Keratinocyte (primary cell): ENCODE measurements at regions not wholly inside any gene's neighbourhood (a gene's known extent, or its start where the extent isn't known, plus 50 kb on each side); places are given as distances from the start of the nearest gene placed in this dataset.

Experiments
- DNase-seq: peaks from one replicate; pipeline ENCODE4 v3.0.0-alpha.2; 2011; ENCODE audit warnings: low read depth, missing footprints, low spot score
- FAIRE-seq: peaks from 2 replicates; lab custom pipeline; 2011; peaks lifted over from hg19 to GRCh38; lab: Jason Lieb, UNC
- H2AFZ ChIP-seq: 2 replicates; pipeline ENCODE4 v1.6.0; 2012; ENCODE audit warnings: low read length, control low read depth, inconsistent platforms; ENCODE audit not compliant: control insufficient read depth
- H3K27ac ChIP-seq: 2 replicates; pipeline ENCODE4 v1.5.1; 2011; ENCODE audit warnings: low read length; ENCODE audit not compliant: control insufficient read depth, insufficient read depth
- H3K27me3 ChIP-seq: 3 replicates; pipeline ENCODE4 v1.6.0; 2011; ENCODE audit warnings: low read length; ENCODE audit not compliant: control insufficient read depth, insufficient read depth; ENCODE audit errors: extremely low read depth
- H3K36me3 ChIP-seq, 2 experiments: 2 replicates in 1 of 2; 3 replicates in 1 of 2; pipeline ENCODE4 v1.5.1; 2011; ENCODE audit warnings: low read length in 2 of 2, mild to moderate bottlenecking in 1 of 2; ENCODE audit not compliant: control insufficient read depth in 2 of 2, insufficient read depth in 2 of 2; ENCODE audit errors: extremely low read depth in 1 of 2
- H3K4me1 ChIP-seq: 3 replicates; pipeline ENCODE4 v1.5.1; 2011; ENCODE audit warnings: low read length; ENCODE audit not compliant: control insufficient read depth, insufficient read depth; ENCODE audit errors: extremely low read depth
- H3K4me2 ChIP-seq: 3 replicates; pipeline ENCODE4 v1.6.0; 2011; ENCODE audit warnings: low read depth, low read length; ENCODE audit not compliant: control insufficient read depth, insufficient read depth; ENCODE audit errors: extremely low read depth
- H3K4me3 ChIP-seq, 3 experiments: fragments of 200-600 bp in 1 of 3; sonication (generic) in 1 of 3; 2 replicates in 2 of 3; 3 replicates in 1 of 3; pipeline ENCODE4 v1.5.1; 2011 to 2016; ENCODE audit warnings: low read length in 3 of 3, mild to moderate bottlenecking in 3 of 3, control low read depth in 2 of 3, inconsistent platforms in 1 of 3, low read depth in 1 of 3, mixed read lengths in 1 of 3, mixed run types in 1 of 3, moderate library complexity in 1 of 3; ENCODE audit not compliant: control insufficient read depth in 2 of 3, insufficient read depth in 2 of 3; ENCODE audit errors: extremely low read depth in 1 of 3
- H3K79me2 ChIP-seq: 2 replicates; pipeline ENCODE4 v1.6.0; 2012; ENCODE audit warnings: low read length; ENCODE audit not compliant: control insufficient read depth, insufficient read depth
- H3K9ac ChIP-seq: 3 replicates; pipeline ENCODE4 v1.6.0; 2011; ENCODE audit warnings: low read length; ENCODE audit not compliant: control insufficient read depth, insufficient read depth; ENCODE audit errors: extremely low read depth
- H3K9me1 ChIP-seq: 3 replicates; pipeline ENCODE4 v1.6.0; 2011; ENCODE audit warnings: low read length; ENCODE audit not compliant: control insufficient read depth, insufficient read depth; ENCODE audit errors: extremely low read depth
- H3K9me3 ChIP-seq: 2 replicates; pipeline ENCODE4 v1.5.1; 2012; ENCODE audit warnings: low read depth, low read length; ENCODE audit not compliant: control insufficient read depth
- H4K20me1 ChIP-seq: 3 replicates; pipeline ENCODE4 v1.6.0; 2011; ENCODE audit warnings: low read length; ENCODE audit not compliant: control insufficient read depth, insufficient read depth; ENCODE audit errors: extremely low read depth
- CTCF ChIP-seq, 3 experiments: IDR thresholded peaks in 1 of 3; conservative IDR thresholded peaks in 1 of 3; optimal IDR thresholded peaks in 1 of 3; 2 replicates in 2 of 3; 3 replicates in 1 of 3; pipeline versions ENCODE3 to v1.5.1; 2011; ENCODE audit warnings: low read length in 3 of 3, mild to moderate bottlenecking in 3 of 3, moderate library complexity in 2 of 3, control low read depth in 1 of 3, inconsistent platforms in 1 of 3; ENCODE audit not compliant: insufficient read depth in 2 of 3; ENCODE audit errors: extremely low read depth in 1 of 3
- EZH2 ChIP-seq: IDR thresholded peaks from one replicate; pipeline ENCODE4 v1.6.1; 2012; ENCODE audit warnings: inconsistent platforms, mild to moderate bottlenecking, low read length, moderate library complexity
- dilution Hi-C: fragments of 300-500 bp; cut with MboI; formaldehyde crosslinking; loops from one replicate; pipeline ENCODE4 v1.7.0; 2020; ENCODE audit warnings: low sequenced_read_pairs; ENCODE audit not compliant: extremely low pct_ligation_motif_present

- Histone ChIP-seq H3K27ac (no peak overlapping the region), H3K9me3 (no peaks in the 10 kb centered on the region), H3K36me3 (no peaks in the 10 kb centered on the region), H4K20me1 (no peaks in the 10 kb centered on the region), H3K4me1 (no peaks in the 10 kb centered on the region), H3K79me2 (no peaks in the 10 kb centered on the region), H3K4me2 (no peak overlapping the region), H3K27me3 (no peaks in the 10 kb centered on the region), H3K9ac (no peak overlapping the region), H3K9me1 (no peaks in the 10 kb centered on the region), H2AFZ (no peak overlapping the region), H3K4me3 (no peak overlapping the region)
- dilution Hi-C loops, result no loop called here
- DNase-seq (no peak), FAIRE-seq (no peak)
- TF ChIP-seq CTCF (optimal IDR thresholded peaks at IDR 0.05 in 1 of 3, IDR thresholded peaks at IDR 0.05 in 1 of 3, conservative IDR thresholded peaks at IDR 0.05 in 1 of 3; ENCODE audit: extremely low read depth in 1 of 3, insufficient read depth in 2 of 3, low read length in 3 of 3) (no peak), EZH2 (no peak)
Observed at GRCh38 chr4:107166873-107167450, 130.8 kb upstream of the DKK2 start.

GRCh38 chr4:107166181-107166580 is 130.1 kb upstream of the DKK2 start:
- Histone ChIP-seq H3K27ac (no peak overlapping the region), H3K36me3 (no peaks in the 10 kb centered on the region), H2AFZ (no peak overlapping the region), H3K79me2 (no peaks in the 10 kb centered on the region), H4K20me1 (no peaks in the 10 kb centered on the region), H3K27me3 (no peaks in the 10 kb centered on the region), H3K4me3 (no peak overlapping the region), H3K9me1 (no peaks in the 10 kb centered on the region), H3K9me3 (no peaks in the 10 kb centered on the region), H3K9ac (no peak overlapping the region), H3K4me2 (no peak overlapping the region), H3K4me1 (no peaks in the 10 kb centered on the region)
- dilution Hi-C loops, result no loop called here
- DNase-seq (no peak), FAIRE-seq (no peak)
- no peak for TF ChIP-seq CTCF (optimal IDR thresholded peaks at IDR 0.05 in 1 of 3, IDR thresholded peaks at IDR 0.05 in 1 of 3, conservative IDR thresholded peaks at IDR 0.05 in 1 of 3; ENCODE audit: extremely low read depth in 1 of 3, insufficient read depth in 2 of 3, low read length in 3 of 3)
